ENCODE measurements at regions not wholly inside any gene's neighbourhood (a gene's known extent, or its start where the extent isn't known, plus 50 kb on each side); places are given as distances from the start of the nearest gene placed in this dataset.

DNA sequence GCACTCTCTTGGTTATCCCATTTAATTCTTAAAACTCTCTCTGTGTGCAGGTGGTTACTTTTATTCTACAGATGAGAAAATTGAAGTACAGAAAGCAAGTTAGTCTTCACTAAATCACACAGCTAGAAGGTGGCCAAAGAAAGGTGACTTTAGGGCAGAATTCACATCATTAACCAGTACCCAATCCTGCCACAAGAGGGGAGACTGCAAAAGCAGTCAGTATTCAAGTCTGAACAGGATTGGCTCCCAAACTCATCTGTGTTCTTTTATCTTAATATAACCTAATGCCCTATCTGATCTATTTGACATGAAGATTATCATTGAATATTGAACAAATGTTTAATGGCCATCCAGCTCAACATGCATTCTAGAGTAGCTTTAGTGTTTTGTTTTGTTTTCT is 225.3 kb upstream of the FAM83B start:
- no peaks in the 10 kb centered on the region for H3K36me3 ChIP-seq
- FAIRE-seq (no peak), DNase-seq (no peak), ATAC-seq (peak in 1 of 4 donors; percentile 59)
- TF ChIP-seq, protein P1, sequence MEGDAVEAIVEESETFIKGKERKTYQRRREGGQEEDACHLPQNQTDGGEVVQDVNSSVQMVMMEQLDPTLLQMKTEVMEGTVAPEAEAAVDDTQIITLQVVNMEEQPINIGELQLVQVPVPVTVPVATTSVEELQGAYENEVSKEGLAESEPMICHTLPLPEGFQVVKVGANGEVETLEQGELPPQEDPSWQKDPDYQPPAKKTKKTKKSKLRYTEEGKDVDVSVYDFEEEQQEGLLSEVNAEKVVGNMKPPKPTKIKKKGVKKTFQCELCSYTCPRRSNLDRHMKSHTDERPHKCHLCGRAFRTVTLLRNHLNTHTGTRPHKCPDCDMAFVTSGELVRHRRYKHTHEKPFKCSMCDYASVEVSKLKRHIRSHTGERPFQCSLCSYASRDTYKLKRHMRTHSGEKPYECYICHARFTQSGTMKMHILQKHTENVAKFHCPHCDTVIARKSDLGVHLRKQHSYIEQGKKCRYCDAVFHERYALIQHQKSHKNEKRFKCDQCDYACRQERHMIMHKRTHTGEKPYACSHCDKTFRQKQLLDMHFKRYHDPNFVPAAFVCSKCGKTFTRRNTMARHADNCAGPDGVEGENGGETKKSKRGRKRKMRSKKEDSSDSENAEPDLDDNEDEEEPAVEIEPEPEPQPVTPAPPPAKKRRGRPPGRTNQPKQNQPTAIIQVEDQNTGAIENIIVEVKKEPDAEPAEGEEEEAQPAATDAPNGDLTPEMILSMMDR (IDR thresholded peaks at IDR 0.05): peak in 1 of 4 donors; percentile 13
- H3K27me3 ChIP-seq: no peaks in the 10 kb centered on the region
- intact Hi-C loops (cut with DNase I): no loop called here
- H3K4me3 ChIP-seq: no peak overlapping the region
- H3K4me1 ChIP-seq: peaks cover 0 to 10% (median 0%) of the 10 kb centered on the region in 3 donors
- H3K27ac ChIP-seq: no peak overlapping the region
- H3K9me3 ChIP-seq: no peaks in the 10 kb centered on the region

DNA sequence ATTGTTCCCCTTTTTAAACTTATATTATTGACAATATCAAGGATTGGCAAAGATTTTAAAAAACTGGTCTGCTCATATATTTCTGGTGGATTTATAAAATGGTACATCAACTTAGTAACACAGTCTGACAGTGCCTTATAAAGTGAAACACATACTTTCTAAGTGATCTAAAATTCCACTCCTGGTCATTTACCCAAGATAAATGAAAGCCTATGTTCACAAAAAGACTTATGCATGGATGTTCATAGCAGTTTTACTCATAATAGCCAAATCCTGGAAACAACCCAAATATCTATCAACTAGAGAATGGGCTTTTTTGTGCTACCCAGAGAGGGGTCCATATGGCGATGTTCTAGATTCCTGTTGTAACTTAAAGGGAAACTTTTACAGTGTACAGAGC is 222.4 kb upstream of the FAM83B start:
- no peak for DNase-seq
- Histone ChIP-seq H3K4me1 (peaks cover 0 to 6% (median 0%) of the 10 kb centered on the region in 3 donors), H3K4me3 (no peak overlapping the region), H3K27ac (no peak overlapping the region), H3K27me3 (no peaks in the 10 kb centered on the region), H3K36me3 (no peaks in the 10 kb centered on the region), H3K9me3 (no peaks in the 10 kb centered on the region)
- whole genome bisulfite sequencing, 2 donors: 85 to 94% methylated on average over 1 of the region's 1 CpG
- ATAC-seq: no peak
- TF ChIP-seq, protein P1 (IDR thresholded peaks at IDR 0.05): no peak
- intact Hi-C loops (cut with DNase I): no loop called here
- FAIRE-seq: no peak

DNA sequence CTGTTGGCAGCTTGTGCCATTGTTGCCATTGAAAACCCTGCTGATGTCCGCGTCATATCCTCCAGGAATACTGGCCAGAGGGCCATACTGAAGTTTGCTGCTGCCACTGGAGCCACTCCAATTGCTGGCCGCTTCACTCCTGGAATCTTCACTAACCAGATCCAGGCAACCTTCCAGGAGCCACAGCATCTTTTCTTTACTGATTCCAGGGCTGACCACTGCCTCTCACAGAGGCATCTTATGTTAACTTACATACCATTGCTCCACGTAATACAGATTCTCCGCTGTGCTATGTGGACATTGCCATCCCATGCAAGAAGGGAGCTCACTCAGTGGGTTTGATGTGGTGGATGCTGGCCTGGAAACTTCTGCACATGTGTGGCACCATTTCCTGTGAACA is 221.8 kb upstream of the FAM83B start:
- no peak for DNase-seq
- Histone ChIP-seq H3K9me3 (no peaks in the 10 kb centered on the region), H3K4me1 (peaks cover 0 to 6% (median 0%) of the 10 kb centered on the region in 3 donors), H3K36me3 (no peaks in the 10 kb centered on the region), H3K27ac (no peak overlapping the region), H3K27me3 (no peaks in the 10 kb centered on the region), H3K4me3 (no peak overlapping the region)
- WGBS, 2 donors: 86 to 95% methylated on average over 5 of the region's 5 CpGs
- FAIRE-seq: no peak
- intact Hi-C loops (cut with DNase I): no loop called here
- no peak for ATAC-seq
- TF ChIP-seq, protein P1 (IDR thresholded peaks at IDR 0.05): no peak

DNA sequence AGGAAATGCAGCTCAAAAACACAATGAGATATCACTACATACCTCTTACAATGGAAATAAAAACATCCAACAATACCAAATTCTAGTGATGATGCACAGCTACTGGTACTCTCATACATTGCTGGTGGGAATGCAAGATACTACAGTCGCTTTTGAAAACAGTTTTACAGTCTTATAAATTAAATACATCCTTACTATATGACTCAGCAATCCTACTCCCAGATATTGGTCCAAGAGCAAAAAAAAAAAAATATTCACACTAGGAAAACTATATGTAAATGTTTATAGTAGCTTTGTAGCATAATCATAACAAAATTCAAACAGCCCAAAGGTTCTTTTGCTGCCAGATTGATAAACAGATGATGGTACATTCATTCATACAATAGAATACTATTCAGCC is 217.4 kb upstream of the FAM83B start:
- intact Hi-C loops (cut with DNase I): no loop called here
- no peak for FAIRE-seq
- no peak for ATAC-seq

DNA sequence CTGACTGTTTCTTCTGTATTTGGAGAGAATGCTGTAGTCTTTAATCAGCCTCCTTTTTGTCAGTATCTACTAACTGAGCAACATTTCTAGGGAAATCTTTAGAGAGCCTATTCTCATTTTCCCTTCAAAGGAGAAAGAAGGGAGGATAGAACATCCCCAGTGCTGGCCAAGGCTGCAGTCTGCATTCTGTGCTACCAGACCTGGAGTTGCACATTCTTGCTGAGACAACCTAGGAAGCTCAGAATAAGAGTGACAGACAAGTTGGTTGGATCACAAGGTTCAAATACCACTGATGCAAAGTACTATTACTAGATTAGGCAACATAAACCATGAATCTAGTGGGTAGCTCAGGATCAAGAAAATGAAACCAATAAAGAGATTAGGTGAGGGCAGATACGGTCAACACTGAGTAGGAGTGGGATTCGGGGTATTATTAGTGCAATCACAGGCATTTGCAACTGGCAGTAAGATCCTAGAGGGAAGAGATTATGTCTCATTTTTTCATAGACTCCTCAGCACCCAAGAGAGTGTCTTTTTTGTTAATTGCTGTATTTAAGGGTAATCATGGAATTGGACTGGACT is 213.5 kb upstream of the FAM83B start:
- Histone ChIP-seq H3K9me3 (no peaks in the 10 kb centered on the region), H3K4me3 (no peak overlapping the region), H3K27ac (no peak overlapping the region), H3K36me3 (no peaks in the 10 kb centered on the region), H3K27me3 (no peaks in the 10 kb centered on the region), H3K4me1 (peaks cover 0 to 3% (median 0%) of the 10 kb centered on the region in 3 donors)
- DNase-seq: no peak
- intact Hi-C loops (cut with DNase I): no loop called here
- no peak for ATAC-seq
- 53 to 63% methylated on average over 2 of the region's 2 CpGs for WGBS, 2 donors
- FAIRE-seq: no peak
- TF ChIP-seq, protein P1 (IDR thresholded peaks at IDR 0.05): no peak

More for the DNA sequence above, 217.4 kb upstream of the FAM83B start:
- no peak for DNase-seq
- TF ChIP-seq, protein P1 (IDR thresholded peaks at IDR 0.05): no peak
- WGBS, 2 donors: 52 to 75% methylated on average over 1 of the region's 1 CpG
- Histone ChIP-seq H3K36me3 (no peaks in the 10 kb centered on the region), H3K9me3 (no peaks in the 10 kb centered on the region), H3K27me3 (no peaks in the 10 kb centered on the region), H3K27ac (no peak overlapping the region), H3K4me1 (peaks cover 0 to 3% (median 0%) of the 10 kb centered on the region in 3 donors), H3K4me3 (no peak overlapping the region)
